DOHH2 (cell line): ENCODE measurements at regions not wholly inside any gene's neighbourhood (a gene's known extent, or its start where the extent isn't known, plus 50 kb on each side); places are given as distances from the start of the nearest gene placed in this dataset.

Source experiments
- H3F3A ChIP-seq: fragments of 200-600 bp; sonication (generic), shearing (Covaris generic); 2 replicates; pipeline ENCODE4 v1.6.0; 2016; ENCODE audit warnings: antibody characterized with exemption, mild to moderate bottlenecking; ENCODE audit not compliant: control insufficient read depth, insufficient read depth
- H3K27ac ChIP-seq: fragments of 200-600 bp; sonication (generic); 2 replicates; pipeline ENCODE4 v1.5.1; 2014; ENCODE audit warnings: low read depth, mild to moderate bottlenecking, low read length, moderate library complexity
- H3K27me3 ChIP-seq: fragments of 200-600 bp; sonication (generic); 2 replicates; pipeline ENCODE4 v1.6.1; 2014; ENCODE audit warnings: mild to moderate bottlenecking, low read length, mixed read lengths; ENCODE audit not compliant: control insufficient read depth
- H3K36me3 ChIP-seq: fragments of 200-600 bp; sonication (generic); 2 replicates; pipeline ENCODE4 v1.6.1; 2014; ENCODE audit warnings: mild to moderate bottlenecking, low read length, moderate library complexity, mixed read lengths; ENCODE audit not compliant: control insufficient read depth
- H3K4me1 ChIP-seq: fragments of 200-600 bp; sonication (generic); 2 replicates; pipeline ENCODE4 v1.6.1; 2014; ENCODE audit warnings: mild to moderate bottlenecking, low read length, mixed read lengths; ENCODE audit not compliant: control insufficient read depth
- H3K4me2 ChIP-seq: fragments of 200-600 bp; sonication (generic); 2 replicates; pipeline ENCODE4 v1.6.0; 2014; ENCODE audit warnings: mild to moderate bottlenecking, low read length, moderate library complexity
- H3K4me3 ChIP-seq: fragments of 200-600 bp; sonication (generic); 2 replicates; pipeline ENCODE4 v1.5.1; 2014; ENCODE audit warnings: mild to moderate bottlenecking, low read length, mixed read lengths
- H3K79me2 ChIP-seq: fragments of 200-600 bp; sonication (generic); 2 replicates; pipeline ENCODE4 v1.6.1; 2014; ENCODE audit warnings: mild to moderate bottlenecking, low read length, mixed read lengths; ENCODE audit not compliant: control insufficient read depth
- H3K9me2 ChIP-seq: fragments of 200-600 bp; sonication (generic); replicated peaks from 2 replicates; pipeline ENCODE4 v1.6.1; 2014; ENCODE audit warnings: mild to moderate bottlenecking, low read length, mixed read lengths; ENCODE audit not compliant: control insufficient read depth
- H3K9me3 ChIP-seq: fragments of 200-600 bp; sonication (generic); 2 replicates; pipeline ENCODE4 v1.6.1; 2014; ENCODE audit warnings: antibody characterized with exemption, low read length, mixed read lengths; ENCODE audit not compliant: control insufficient read depth, insufficient read depth
- H4K20me1 ChIP-seq: fragments of 200-600 bp; sonication (generic); 2 replicates; pipeline ENCODE4 v1.6.0; 2014; ENCODE audit warnings: low read depth, mild to moderate bottlenecking, antibody characterized with exemption, low read length, moderate library complexity; ENCODE audit not compliant: control insufficient read depth, insufficient read depth
- CTCF ChIP-seq: fragments of 200-600 bp; sonication (generic); IDR thresholded peaks from one replicate; pipeline ENCODE4 v1.5.1; 2014; ENCODE audit warnings: antibody characterized with exemption, mild to moderate bottlenecking, low read depth, low read length; ENCODE audit not compliant: poor library complexity, severe bottlenecking
- EZH2phosphoT487 ChIP-seq: fragments of 200-600 bp; sonication (generic); IDR thresholded peaks from 2 replicates; pipeline ENCODE4 v1.6.1; 2017; ENCODE audit warnings: borderline replicate concordance, mild to moderate bottlenecking, antibody characterized with exemption, low read length, moderate library complexity, mixed read lengths

- Histone ChIP-seq H3K4me1 (no peaks in the 10 kb centered on the region), H3K9me3 (no peaks in the 10 kb centered on the region), H3K27ac (no peak overlapping the region), H3K4me3 (no peak overlapping the region), H4K20me1 (no peaks in the 10 kb centered on the region), H3K36me3 (no peaks in the 10 kb centered on the region), H3K4me2 (no peak overlapping the region), H3F3A (no peaks in the 10 kb centered on the region), H3K9me2 (no peaks in the 10 kb centered on the region), H3K27me3 (no peaks in the 10 kb centered on the region), H3K79me2 (no peaks in the 10 kb centered on the region)
- TF ChIP-seq EZH2phosphoT487 (no peak), CTCF (no peak)
Measured at GRCh38 chr4:112889619-112890527, 159.6 kb upstream of the ANK2 start.

GRCh38 chr4:112894480-112894879, 155.0 kb upstream of the ANK2 start:
- Histone ChIP-seq H3K9me3 (no peaks in the 10 kb centered on the region), H3K79me2 (no peaks in the 10 kb centered on the region), H3K27me3 (peaks cover 5% of the 10 kb centered on the region), H3K4me2 (no peak overlapping the region), H3K27ac (no peak overlapping the region), H3K36me3 (no peaks in the 10 kb centered on the region), H3K4me1 (no peaks in the 10 kb centered on the region), H4K20me1 (no peaks in the 10 kb centered on the region), H3K9me2 (no peaks in the 10 kb centered on the region), H3F3A (no peaks in the 10 kb centered on the region), H3K4me3 (no peak overlapping the region)
- no peak for TF ChIP-seq CTCF
- no peak for TF ChIP-seq EZH2phosphoT487

DNA sequence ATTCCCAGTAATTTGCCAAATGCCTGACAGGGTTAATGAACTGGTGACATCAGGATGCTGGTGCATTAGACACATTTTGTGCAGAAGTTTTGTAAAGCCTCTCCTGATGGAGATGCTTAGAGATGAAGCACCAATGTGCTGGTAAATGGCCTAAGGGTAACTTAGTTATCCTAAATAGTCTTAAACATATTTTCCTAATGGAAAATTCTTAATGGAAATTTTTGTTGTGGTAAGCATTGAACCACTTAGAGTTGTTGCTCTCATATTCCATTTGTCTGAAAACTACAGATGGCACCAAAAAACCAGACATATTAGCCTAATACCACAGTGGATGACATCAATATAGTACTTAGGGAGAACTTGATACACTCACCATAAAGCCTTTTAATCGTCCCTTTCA, 154.5 kb upstream of the ANK2 start:
- no peaks in the 10 kb centered on the region for H3K9me3 ChIP-seq

More for the DNA sequence above, 154.5 kb upstream of the ANK2 start:
- Histone ChIP-seq H4K20me1 (no peaks in the 10 kb centered on the region), H3K79me2 (no peaks in the 10 kb centered on the region), H3K36me3 (no peaks in the 10 kb centered on the region), H3K4me3 (no peak overlapping the region), H3F3A (no peaks in the 10 kb centered on the region), H3K27me3 (peaks cover 5% of the 10 kb centered on the region), H3K4me2 (no peak overlapping the region), H3K27ac (no peak overlapping the region), H3K9me2 (no peaks in the 10 kb centered on the region), H3K4me1 (no peaks in the 10 kb centered on the region)
- TF ChIP-seq EZH2phosphoT487 (no peak), CTCF (no peak)
